HEK293 (cell line): ENCODE measurements at regions not wholly inside any gene's neighbourhood (a gene's known extent, or its start where the extent isn't known, plus 50 kb on each side); places are given as distances from the start of the nearest gene placed in this dataset.

Experiments used
- CTCF ChIA-PET: fragments of 350-600 bp; formaldehyde crosslinking; extraction: SDS; loops from one replicate; lab custom pipeline; 2021; ENCODE audit warnings: antibody characterized with exemption; lab: Yijun Ruan, JAX
- POLR2A ChIA-PET: fragments of 300-600 bp; formaldehyde crosslinking; extraction: SDS; loops from one replicate; lab custom pipeline; 2020; ENCODE audit warnings: antibody characterized with exemption, inconsistent platforms; lab: Yijun Ruan, JAX
- H3K27ac ChIP-seq: fragments of 200-500 bp; sonication (Bioruptor generic); 2 replicates; pipeline ENCODE4 v1.5.1; 2014; ENCODE audit warnings: low read depth, low read length, control low read depth, inconsistent platforms; ENCODE audit errors: extremely low read depth
- H3K36me3 ChIP-seq, 2 experiments: fragments of 200-500 bp in 1 of 2; sonication (Bioruptor generic) in 1 of 2; 1 replicate in 1 of 2; 2 replicates in 1 of 2; pipeline ENCODE4 v1.5.1; 2014 to 2017; ENCODE audit warnings: inconsistent platforms in 2 of 2, low read length in 2 of 2; ENCODE audit not compliant: control insufficient read depth in 2 of 2, insufficient read depth in 1 of 2
- H3K4me1 ChIP-seq: fragments of 200-500 bp; sonication (Bioruptor generic); 2 replicates; pipeline ENCODE4 v1.5.1; 2014; ENCODE audit warnings: mild to moderate bottlenecking, low read length, inconsistent platforms; ENCODE audit not compliant: control insufficient read depth, insufficient read depth
- H3K4me3 ChIP-seq: 2 replicates; pipeline ENCODE4 v1.5.1; 2011; ENCODE audit warnings: low read depth, mild to moderate bottlenecking, control low read depth, low read length, moderate library complexity
- H3K9me3 ChIP-seq: fragments of 200-500 bp; sonication (Bioruptor generic); 2 replicates; pipeline ENCODE4 v1.5.1; 2014; ENCODE audit warnings: low read depth, low read length, inconsistent platforms; ENCODE audit not compliant: control insufficient read depth, insufficient read depth
- BCL11A ChIP-seq: fragments of 450-650 bp; formaldehyde crosslinking; IDR thresholded peaks from 2 replicates; pipeline ENCODE4 v1.5.1; 2016; ENCODE audit warnings: low read depth, missing biosample characterization, missing genetic modification characterization
- BCL11B ChIP-seq: fragments of 450-650 bp; formaldehyde crosslinking; IDR thresholded peaks from 2 replicates; pipeline ENCODE4 v1.5.1; 2016; ENCODE audit warnings: low read depth, missing biosample characterization, missing genetic modification characterization
- KLF7 ChIP-seq: fragments of 450-650 bp; formaldehyde crosslinking; IDR thresholded peaks from 2 replicates; pipeline ENCODE4 v1.5.1; 2016; ENCODE audit warnings: missing biosample characterization, missing genetic modification characterization, borderline replicate concordance
- MEIS1 ChIP-seq: sonication (generic); formaldehyde crosslinking; IDR thresholded peaks from 2 replicates; pipeline ENCODE4 v1.8.1; 2022; ENCODE audit warnings: missing genetic modification reagents, mild to moderate bottlenecking, borderline replicate concordance
- PRDM10 ChIP-seq: fragments of 450-650 bp; formaldehyde crosslinking; IDR thresholded peaks from 2 replicates; pipeline ENCODE4 v1.5.1; 2016; ENCODE audit warnings: missing biosample characterization, missing genetic modification characterization
- PRDM4 ChIP-seq: fragments of 450-650 bp; formaldehyde crosslinking; IDR thresholded peaks from 2 replicates; pipeline ENCODE4 v1.5.1; 2017; ENCODE audit warnings: missing biosample characterization, missing genetic modification characterization
- TCF7L2 ChIP-seq: IDR thresholded peaks from 2 replicates; pipeline ENCODE4 v1.6.1; 2011; ENCODE audit warnings: low read depth, mild to moderate bottlenecking, inconsistent platforms, low read length, moderate library complexity, borderline replicate concordance
- ZBTB17 ChIP-seq: fragments of 450-650 bp; formaldehyde crosslinking; IDR thresholded peaks from 2 replicates; pipeline ENCODE4 v1.5.1; 2016; ENCODE audit warnings: missing biosample characterization, missing genetic modification characterization
- ZIC2 ChIP-seq: fragments of 450-650 bp; formaldehyde crosslinking; IDR thresholded peaks from 2 replicates; pipeline ENCODE4 v1.5.1; 2016; ENCODE audit warnings: missing biosample characterization, missing genetic modification characterization
- ZNF18 ChIP-seq: fragments of 450-650 bp; formaldehyde crosslinking; IDR thresholded peaks from 2 replicates; pipeline ENCODE4 v1.5.1; 2016; ENCODE audit warnings: missing biosample characterization, missing genetic modification characterization
- ZNF324 ChIP-seq: fragments of 450-650 bp; formaldehyde crosslinking; IDR thresholded peaks from 2 replicates; pipeline ENCODE4 v1.5.1; 2016; ENCODE audit warnings: missing biosample characterization, missing genetic modification characterization
- ZNF548 ChIP-seq: fragments of 450-650 bp; formaldehyde crosslinking; IDR thresholded peaks from 2 replicates; pipeline ENCODE4 v1.5.1; 2016; ENCODE audit warnings: missing biosample characterization, missing genetic modification characterization
- ZNF549 ChIP-seq: fragments of 450-650 bp; IDR thresholded peaks from 2 replicates; pipeline ENCODE4 v1.5.1; 2018; ENCODE audit warnings: missing biosample characterization, missing genetic modification characterization, mild to moderate bottlenecking, inconsistent platforms, moderate library complexity
- ZNF670 ChIP-seq: fragments of 450-650 bp; formaldehyde crosslinking; IDR thresholded peaks from 2 replicates; pipeline ENCODE4 v1.5.1; 2016; ENCODE audit warnings: missing biosample characterization, missing genetic modification characterization, low read depth
- ZNF707 ChIP-seq: fragments of 450-650 bp; formaldehyde crosslinking; IDR thresholded peaks from 2 replicates; pipeline ENCODE4 v1.5.1; 2016; ENCODE audit warnings: missing biosample characterization, missing genetic modification characterization
- ZSCAN30 ChIP-seq: fragments of 450-650 bp; IDR thresholded peaks from 2 replicates; pipeline ENCODE4 v1.5.1; 2018; ENCODE audit warnings: missing biosample characterization, mild to moderate bottlenecking, missing genetic modification characterization, moderate library complexity

- no peak for TF ChIP-seq ZBTB17 (tag by site-specific recombination)
- TF ChIP-seq, all 188 proteins: peak for 0
These were observed 251.4 kb downstream of the DLL1 start (continued) for GRCh38 chr6:170039156-170040114.

- CTCF ChIA-PET, result interaction anchor here (0.7 kb wide), 1 partner anchor 409 kb away, joined by 3 read pairs; no protein-coding TSS in a partner anchor
- no peak overlapping the region for H3K4me3 ChIP-seq
- no peak overlapping the region for H3K27ac ChIP-seq
- no peaks in the 10 kb centered on the region for H3K36me3 ChIP-seq
- POLR2A ChIA-PET, result no interaction called here
- TF ChIP-seq ZNF18, result no peak
- no peak for TF ChIP-seq ZNF324
- TF ChIP-seq, all 188 proteins: peak for 0
- Histone ChIP-seq H3K9me3 (no peaks in the 10 kb centered on the region), H3K4me1 (no peaks in the 10 kb centered on the region)
These were observed 252.2 kb downstream of the DLL1 start for GRCh38 chr6:170038708-170039107.

- peak; percentile 23; the same call in 1 of the 2 replicates for TF ChIP-seq ZIC2 (tag by site-specific recombination)
- no peak for TF ChIP-seq BCL11B
- ChIA-PET CTCF (interaction anchor here (0.7 kb wide), 1 partner anchor 409 kb away, joined by 3 read pairs; no protein-coding TSS in a partner anchor), POLR2A (no interaction called here)
- H3K4me1 ChIP-seq, result no peaks in the 10 kb centered on the region
- H3K27ac ChIP-seq, result no peak overlapping the region
- H3K4me3 ChIP-seq, result no peak overlapping the region
- H3K36me3 ChIP-seq, result no peaks in the 10 kb centered on the region
- no peaks in the 10 kb centered on the region for H3K9me3 ChIP-seq
These were observed 252.6 kb downstream of the DLL1 start for GRCh38 chr6:170038251-170038650.

GRCh38 chr6:170037541-170038250 lies 253.2 kb downstream of the DLL1 start:
- TF ChIP-seq KLF7 (tag by site-specific recombination) (no peak), ZNF670 (tag by site-specific recombination) (no peak), PRDM4 (tag by site-specific recombination) (no peak), BCL11A (tag by site-specific recombination) (no peak)

GRCh38 chr6:170036916-170037315 lies 254.0 kb downstream of the DLL1 start:
- H3K4me1 ChIP-seq, result no peaks in the 10 kb centered on the region
- H3K27ac ChIP-seq, result no peak overlapping the region
- ChIA-PET POLR2A (no interaction called here), CTCF (no interaction called here)
- no peak overlapping the region for H3K4me3 ChIP-seq
- no peaks in the 10 kb centered on the region for H3K9me3 ChIP-seq
- H3K36me3 ChIP-seq, result no peaks in the 10 kb centered on the region
- TF ChIP-seq MEIS1 (CRISPR knock-in tag), result no peak
- TF ChIP-seq ZNF670 (tag by site-specific recombination), result no peak
- no peak for TF ChIP-seq TCF7L2
- no peak for TF ChIP-seq ZNF707 (tag by site-specific recombination)
- TF ChIP-seq PRDM10 (tag by site-specific recombination), result no peak
- no peak for TF ChIP-seq ZNF549 (tag by site-specific recombination)
- no peak for TF ChIP-seq ZNF548 (tag by site-specific recombination)
- TF ChIP-seq ZSCAN30 (tag by site-specific recombination), result no peak

More at GRCh38 chr6:170037541-170038250, 253.2 kb downstream of the DLL1 start:
- H3K27ac ChIP-seq, result no peak overlapping the region
- CTCF ChIA-PET, result interaction anchor here (0.7 kb wide), 1 partner anchor 410 kb away, joined by 3 read pairs; no protein-coding TSS in a partner anchor
- no peaks in the 10 kb centered on the region for H3K4me1 ChIP-seq
- no peaks in the 10 kb centered on the region for H3K36me3 ChIP-seq
- POLR2A ChIA-PET, result no interaction called here
- H3K9me3 ChIP-seq, result no peaks in the 10 kb centered on the region
- no peak overlapping the region for H3K4me3 ChIP-seq
